ENCODE measurements at regions not wholly inside any gene's neighbourhood (a gene's known extent, or its start where the extent isn't known, plus 50 kb on each side); places are given as distances from the start of the nearest gene placed in this dataset.

GRCh38 chr13:37392389-37392788 is 206.2 kb downstream of the POSTN start:
- H3K4me1 ChIP-seq (ENCODE audit: control insufficient read depth, extremely low read depth, insufficient read depth, low read length), result no peaks in the 10 kb centered on the region
- TF ChIP-seq EZH2 (IDR thresholded peaks at IDR 0.05; ENCODE audit: low read length, missing control alignments) (no peak), CTCF (conservative IDR thresholded peaks at IDR 0.05 in 1 of 2, IDR thresholded peaks at IDR 0.05 in 1 of 2; ENCODE audit: low read depth in 1 of 2, low read length in 2 of 2) (no peak)
- H3K27me3 ChIP-seq (ENCODE audit: control insufficient read depth, insufficient read depth, low read length), result no peaks in the 10 kb centered on the region
- H3K4me3 ChIP-seq (replicated peaks in 1 of 4; ENCODE audit: control extremely low read depth in 1 of 4, insufficient read depth in 1 of 4, low read depth in 3 of 4, low read length in 4 of 4), result no peak overlapping the region
- DNase-seq (ENCODE audit: low read depth in 2 of 2), result no peak
- no peak overlapping the region for H3K27ac ChIP-seq (ENCODE audit: insufficient read depth, low read length)
- H3K4me2 ChIP-seq (ENCODE audit: extremely low read depth, insufficient read depth, low read length), result no peak overlapping the region
- H3K9ac ChIP-seq (ENCODE audit: insufficient read depth, low read length), result no peak overlapping the region
- H3K9me3 ChIP-seq (ENCODE audit: control insufficient read depth, insufficient read depth, low read depth, low read length), result no peaks in the 10 kb centered on the region
- H4K20me1 ChIP-seq (ENCODE audit: control insufficient read depth, extremely low read depth, insufficient read depth, low read length), result no peaks in the 10 kb centered on the region
- no peak overlapping the region for H2AFZ ChIP-seq (ENCODE audit: low read length)
- no peaks in the 10 kb centered on the region for H3K36me3 ChIP-seq (ENCODE audit: control insufficient read depth, insufficient read depth, low read length)
- no peaks in the 10 kb centered on the region for H3K79me2 ChIP-seq (ENCODE audit: control insufficient read depth, insufficient read depth, low read length)

GRCh38 chr13:37390735-37391134 is 207.8 kb downstream of the POSTN start:
- no peaks in the 10 kb centered on the region for H3K27me3 ChIP-seq (ENCODE audit: control insufficient read depth, insufficient read depth, low read length)

DNA sequence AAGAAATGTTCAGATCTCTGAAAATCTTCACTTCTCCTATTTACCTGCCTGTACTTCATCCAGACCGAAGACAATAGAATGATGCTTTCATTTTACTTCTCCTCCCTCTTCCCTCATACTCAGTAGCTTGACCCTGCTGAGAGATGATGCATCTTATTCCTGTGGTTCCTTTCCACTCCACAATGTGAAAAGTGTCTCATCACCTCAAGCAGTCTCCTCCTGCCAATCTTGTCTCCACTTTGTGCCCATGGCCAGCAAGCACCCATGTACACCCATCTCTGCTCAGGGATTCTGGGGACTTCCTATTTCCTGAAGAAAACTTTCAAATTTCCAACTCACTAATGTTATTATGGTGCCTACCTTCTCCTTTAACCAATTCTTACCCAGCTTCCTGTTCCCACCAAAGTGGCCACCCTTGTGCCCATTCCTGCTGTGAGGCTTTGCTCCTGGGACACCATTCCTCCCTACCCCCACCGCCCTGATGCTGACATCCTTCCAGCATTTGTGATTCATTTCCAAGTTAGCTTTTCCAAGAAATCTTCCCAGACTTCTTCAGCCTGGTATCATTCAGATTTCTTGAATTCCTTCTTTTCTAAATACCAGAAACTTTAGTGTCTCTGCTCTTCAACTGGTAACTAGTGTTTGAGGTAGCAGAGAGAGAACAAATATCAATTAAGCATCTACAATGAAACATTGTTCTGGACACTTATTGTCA is 212.5 kb downstream of the POSTN start:
- Histone ChIP-seq H4K20me1 (ENCODE audit: control insufficient read depth, extremely low read depth, insufficient read depth, low read length) (no peaks in the 10 kb centered on the region), H2AFZ (ENCODE audit: low read length) (no peak overlapping the region), H3K27ac (ENCODE audit: insufficient read depth, low read length) (no peak overlapping the region), H3K36me3 (ENCODE audit: control insufficient read depth, insufficient read depth, low read length) (no peaks in the 10 kb centered on the region), H3K27me3 (ENCODE audit: control insufficient read depth, insufficient read depth, low read length) (no peaks in the 10 kb centered on the region), H3K4me1 (ENCODE audit: control insufficient read depth, extremely low read depth, insufficient read depth, low read length) (no peaks in the 10 kb centered on the region), H3K4me2 (ENCODE audit: extremely low read depth, insufficient read depth, low read length) (no peak overlapping the region), H3K79me2 (ENCODE audit: control insufficient read depth, insufficient read depth, low read length) (no peaks in the 10 kb centered on the region), H3K4me3 (replicated peaks in 1 of 4; ENCODE audit: control extremely low read depth in 1 of 4, insufficient read depth in 1 of 4, low read depth in 3 of 4, low read length in 4 of 4) (no peak overlapping the region), H3K9me3 (ENCODE audit: control insufficient read depth, insufficient read depth, low read depth, low read length) (no peaks in the 10 kb centered on the region), H3K9ac (ENCODE audit: insufficient read depth, low read length) (no peak overlapping the region)
- peak in 1 of 2 donors; percentile 80 for DNase-seq (ENCODE audit: low read depth in 2 of 2)
- no peak for TF ChIP-seq CTCF (conservative IDR thresholded peaks at IDR 0.05 in 1 of 2, IDR thresholded peaks at IDR 0.05 in 1 of 2; ENCODE audit: low read depth in 1 of 2, low read length in 2 of 2)
- no peak for TF ChIP-seq EZH2 (IDR thresholded peaks at IDR 0.05; ENCODE audit: low read length, missing control alignments)

More at GRCh38 chr13:37390735-37391134, 207.8 kb downstream of the POSTN start:
- Histone ChIP-seq H3K4me1 (ENCODE audit: control insufficient read depth, extremely low read depth, insufficient read depth, low read length) (no peaks in the 10 kb centered on the region), H3K9ac (ENCODE audit: insufficient read depth, low read length) (no peak overlapping the region), H3K9me3 (ENCODE audit: control insufficient read depth, insufficient read depth, low read depth, low read length) (no peaks in the 10 kb centered on the region), H3K27ac (ENCODE audit: insufficient read depth, low read length) (no peak overlapping the region), H3K4me3 (replicated peaks in 1 of 4; ENCODE audit: control extremely low read depth in 1 of 4, insufficient read depth in 1 of 4, low read depth in 3 of 4, low read length in 4 of 4) (no peak overlapping the region), H2AFZ (ENCODE audit: low read length) (no peak overlapping the region), H3K4me2 (ENCODE audit: extremely low read depth, insufficient read depth, low read length) (no peak overlapping the region), H3K79me2 (ENCODE audit: control insufficient read depth, insufficient read depth, low read length) (no peaks in the 10 kb centered on the region), H4K20me1 (ENCODE audit: control insufficient read depth, extremely low read depth, insufficient read depth, low read length) (no peaks in the 10 kb centered on the region), H3K36me3 (ENCODE audit: control insufficient read depth, insufficient read depth, low read length) (no peaks in the 10 kb centered on the region)
- no peak for TF ChIP-seq CTCF (conservative IDR thresholded peaks at IDR 0.05 in 1 of 2, IDR thresholded peaks at IDR 0.05 in 1 of 2; ENCODE audit: low read depth in 1 of 2, low read length in 2 of 2)
- no peak for TF ChIP-seq EZH2 (IDR thresholded peaks at IDR 0.05; ENCODE audit: low read length, missing control alignments)
- no peak for DNase-seq (ENCODE audit: low read depth in 2 of 2)

Measured in fibroblast of lung (primary cell).